Stimulated activated CD4-positive, alpha-beta T cell treated with anti-CD3 and anti-CD28 coated beads, TNF-alpha, amount 100 ng/mL, for 48 hours (primary cell): ENCODE measurements at regions not wholly inside any gene's neighbourhood (a gene's known extent, or its start where the extent isn't known, plus 50 kb on each side); places are given as distances from the start of the nearest gene placed in this dataset.

Experiments
- DNase-seq, 3 donors: peaks; one replicate each; pipeline ENCODE4 v3.0.0-alpha.2; 2020; ENCODE audit warnings: low read depth in 3 of 3

- no peak for DNase-seq
These were observed 286.2 kb downstream of the GASK1B start for GRCh38 chr4:157886645-157887044.

- DNase-seq: no peak
These were observed 287.0 kb downstream of the GASK1B start for GRCh38 chr4:157885811-157886210.

- no peak for DNase-seq
These were observed 289.9 kb downstream of the GASK1B start for GRCh38 chr4:157882901-157883300.

GRCh38 chr4:157880761-157881160 lies 292.1 kb downstream of the GASK1B start:
- DNase-seq: no peak

- DNase-seq: no peak
These were observed 318.0 kb downstream of the GASK1B start for GRCh38 chr4:157854819-157855218.

- DNase-seq: no peak
These were observed 332.2 kb downstream of the GASK1B start for GRCh38 chr4:157840648-157841047.

GRCh38 chr4:157840034-157840433 lies 332.8 kb downstream of the GASK1B start:
- no peak for DNase-seq

- no peak for DNase-seq
These were observed 334.5 kb downstream of the GASK1B start for GRCh38 chr4:157838366-157838765.

GRCh38 chr4:157837071-157837703 lies 335.6 kb downstream of the GASK1B start:
- no peak for DNase-seq

GRCh38 chr4:157832596-157832995 lies 340.2 kb downstream of the GASK1B start:
- DNase-seq: no peak

- DNase-seq: no peak
These were observed 348.8 kb downstream of the GASK1B start for GRCh38 chr4:157824021-157824420.

- DNase-seq: no peak
These were observed 351.0 kb downstream of the GASK1B start for GRCh38 chr4:157821814-157822213.

- no peak for DNase-seq
These were observed 352.9 kb downstream of the GASK1B start for GRCh38 chr4:157819693-157820464.

- no peak for DNase-seq
These were observed 353.7 kb downstream of the GASK1B start for GRCh38 chr4:157818946-157819692.

GRCh38 chr4:157810137-157810774 lies 362.6 kb downstream of the GASK1B start:
- no peak for DNase-seq

- no peak for DNase-seq
These were observed 363.9 kb downstream of the GASK1B start for GRCh38 chr4:157808796-157809383.

- no peak for DNase-seq
These were observed 366.6 kb downstream of the GASK1B start for GRCh38 chr4:157806184-157806583.

GRCh38 chr4:157804986-157805385 lies 367.8 kb downstream of the GASK1B start:
- DNase-seq: no peak

- no peak for DNase-seq
These were observed 368.8 kb downstream of the GASK1B start for GRCh38 chr4:157803845-157804521.

- no peak for DNase-seq
These were observed 369.4 kb downstream of the GASK1B start for GRCh38 chr4:157803421-157803820.

- no peak for DNase-seq
These were observed 377.3 kb downstream of the GASK1B start for GRCh38 chr4:157795495-157795894.
